Head of caudate nucleus (tissue), 42 donors: ENCODE measurements at regions not wholly inside any gene's neighbourhood (a gene's known extent, or its start where the extent isn't known, plus 50 kb on each side); places are given as distances from the start of the nearest gene placed in this dataset.

Experiments
- DNase-seq, 42 donors: peaks; one replicate each; pipeline versions ENCODE4 v3.0.0 to v3.0.0-alpha.2; 2020 to 2021; ENCODE audit warnings: mixed read lengths in 7 of 42
- intact Hi-C: fragments of 100-400 bp; cut with DNase I; formaldehyde crosslinking; loops from one replicate; pipeline ENCODE4 v1.15.0; 2022

DNA sequence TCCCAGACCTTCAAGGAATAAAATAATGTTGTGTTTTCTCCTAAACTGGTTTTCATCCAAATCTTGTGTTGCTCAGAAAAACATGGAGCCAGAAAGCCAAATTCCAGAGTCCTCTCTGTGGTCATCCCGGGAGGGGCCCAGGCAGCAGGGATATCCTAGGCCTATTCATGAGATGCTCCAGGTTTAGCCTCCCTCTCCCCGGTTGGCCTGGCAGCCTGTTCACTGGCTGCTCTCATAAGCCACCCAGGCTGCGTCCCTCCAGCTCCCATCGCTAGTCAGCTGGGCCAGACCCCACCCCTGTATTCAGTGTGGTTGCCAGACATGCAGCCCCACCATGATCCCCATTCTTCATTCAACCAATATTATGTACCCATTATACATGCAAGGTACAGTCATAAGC, 113.4 kb upstream of the F3 start:
- DNase-seq, result no peak
- intact Hi-C loops, result no loop called here

DNA sequence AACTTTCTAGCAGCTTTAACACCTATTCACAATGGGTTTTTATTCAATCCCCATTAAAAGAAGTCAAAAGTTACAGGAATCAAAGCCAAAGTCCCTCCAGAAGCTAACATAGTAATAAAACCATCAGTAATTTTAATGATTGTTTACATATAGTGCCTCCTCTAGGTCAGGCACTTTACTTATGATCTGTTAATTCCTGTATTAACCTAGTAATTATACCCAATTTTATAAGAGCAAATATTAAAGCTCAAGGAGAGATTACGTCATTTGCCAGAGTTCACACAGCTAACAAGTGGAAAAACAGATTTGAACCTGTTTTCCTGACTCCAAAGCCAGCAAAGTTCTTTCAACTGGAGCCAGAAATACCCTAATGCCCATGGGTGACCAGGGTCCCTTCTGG, 112.9 kb upstream of the F3 start:
- DNase-seq, result no peak
- intact Hi-C loops, result no loop called here

- intact Hi-C loops, result no loop called here
- no peak for DNase-seq
Measured at GRCh38 chr1:94654031-94654430, 112.5 kb upstream of the F3 start.

GRCh38 chr1:94653454-94653853, 111.9 kb upstream of the F3 start:
- no peak for DNase-seq
- intact Hi-C loops, result no loop called here

- no peak for DNase-seq
- intact Hi-C loops, result no loop called here
Measured at GRCh38 chr1:94651076-94651475, 109.5 kb upstream of the F3 start.

GRCh38 chr1:94650301-94650700, 108.7 kb upstream of the F3 start:
- intact Hi-C loops, result no loop called here

DNA sequence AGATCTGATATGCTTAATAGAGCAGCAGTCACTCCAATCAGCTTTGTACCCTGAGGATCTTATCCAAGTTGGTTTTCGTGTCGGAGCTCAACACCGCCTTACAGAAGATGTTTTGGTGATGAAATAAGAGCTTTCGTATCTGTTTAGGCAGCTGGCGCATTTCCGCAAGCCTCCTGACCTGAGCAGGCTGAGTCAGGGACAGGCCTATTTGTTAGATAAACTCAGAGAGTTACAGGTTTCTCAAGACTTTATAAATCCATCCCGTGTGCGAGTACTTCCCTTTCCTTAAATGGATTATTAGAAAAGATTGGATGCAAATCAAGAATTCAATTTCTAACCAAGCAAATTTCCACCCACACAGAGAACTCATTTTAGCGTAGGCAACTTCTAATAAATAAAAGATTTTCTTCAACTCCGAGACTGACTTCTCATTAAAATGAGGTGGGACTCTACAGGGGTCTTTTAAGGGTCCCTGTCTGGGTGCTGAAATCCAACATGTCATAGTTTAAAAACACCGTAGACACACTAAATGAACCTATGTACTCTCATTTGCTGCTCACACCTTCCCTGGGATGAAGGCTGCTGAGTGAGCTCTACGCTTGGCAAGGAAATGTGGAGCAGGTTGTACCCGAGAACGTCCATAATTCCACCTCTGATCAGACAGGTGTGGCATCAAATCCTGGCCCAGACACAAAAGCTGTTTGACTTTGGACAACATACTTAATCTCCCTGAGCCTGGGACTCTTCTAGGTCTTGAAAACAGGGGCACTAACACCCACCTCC, 106.9 kb upstream of the F3 start:
- DNase-seq, result no peak
- intact Hi-C loops, result no loop called here

More at GRCh38 chr1:94650301-94650700, 108.7 kb upstream of the F3 start:
- DNase-seq, result no peak

GRCh38 chr1:94646786-94647555, 105.4 kb upstream of the F3 start:
- intact Hi-C loops, result no loop called here

DNA sequence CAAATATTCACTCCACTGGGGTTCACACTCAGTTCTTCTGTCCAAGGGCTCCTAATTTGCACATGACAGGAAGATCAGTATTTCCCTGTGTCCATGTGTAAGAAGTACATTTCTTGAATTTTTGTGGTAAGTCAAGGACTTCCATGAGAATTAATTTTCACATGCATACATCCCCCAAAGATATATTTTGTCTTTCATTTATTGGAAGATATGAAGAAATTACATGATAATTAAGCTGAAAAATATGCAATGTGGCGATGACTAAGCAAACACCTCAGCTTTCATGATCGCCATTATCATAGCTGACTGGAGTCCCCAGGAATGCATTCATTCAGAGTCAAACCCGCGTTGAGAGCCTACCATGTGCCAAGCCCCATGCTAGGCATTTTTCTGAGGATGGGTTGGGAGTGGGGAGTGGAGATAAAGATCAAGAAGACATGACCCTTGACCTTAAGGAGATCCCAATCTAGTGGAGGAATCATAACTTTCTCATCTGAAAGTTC, 104.6 kb upstream of the F3 start:
- no peak for DNase-seq
- intact Hi-C loops, result no loop called here

More at GRCh38 chr1:94646786-94647555, 105.4 kb upstream of the F3 start:
- DNase-seq, result no peak

DNA sequence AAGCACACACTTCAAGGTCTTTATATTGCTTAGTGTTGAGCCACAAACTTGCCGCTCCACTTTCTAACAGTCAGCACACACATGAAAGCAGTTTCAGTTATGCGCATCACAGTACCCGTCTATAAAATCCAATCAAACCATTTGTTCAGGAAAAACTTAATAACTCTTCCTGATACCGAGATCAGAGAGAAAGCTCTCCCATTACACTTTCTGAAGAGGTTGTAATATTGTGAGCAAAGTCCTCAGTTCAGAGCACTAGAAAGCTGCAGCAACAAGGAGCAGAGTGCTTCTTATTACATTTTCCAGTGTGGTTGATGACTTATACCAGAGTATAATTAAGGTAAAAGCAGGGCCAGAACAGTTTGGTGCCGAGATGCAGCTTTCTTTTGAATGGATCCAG, 102.8 kb upstream of the F3 start:
- intact Hi-C loops, result no loop called here
- DNase-seq, result no peak

DNA sequence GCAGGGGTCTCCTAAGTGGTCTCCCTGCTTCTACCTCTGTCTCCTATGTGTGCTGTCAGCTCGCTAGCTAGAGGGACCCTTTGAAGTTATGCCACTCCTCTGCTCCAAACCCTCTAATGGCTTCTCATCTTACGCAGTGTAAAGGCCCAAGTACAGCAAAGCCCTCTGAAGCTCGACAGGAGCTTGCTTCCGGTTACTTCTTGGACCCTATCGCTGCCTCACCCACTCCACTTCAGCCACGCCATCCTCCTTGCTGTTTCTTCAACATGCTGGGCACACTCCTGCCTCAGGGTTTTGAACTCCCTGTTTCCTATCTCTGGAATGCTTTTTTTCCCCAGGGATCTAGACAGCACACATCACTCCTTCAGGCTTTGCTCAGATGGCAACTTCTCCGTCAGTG, 102.3 kb upstream of the F3 start:
- DNase-seq, result no peak
- intact Hi-C loops, result no loop called here

DNA sequence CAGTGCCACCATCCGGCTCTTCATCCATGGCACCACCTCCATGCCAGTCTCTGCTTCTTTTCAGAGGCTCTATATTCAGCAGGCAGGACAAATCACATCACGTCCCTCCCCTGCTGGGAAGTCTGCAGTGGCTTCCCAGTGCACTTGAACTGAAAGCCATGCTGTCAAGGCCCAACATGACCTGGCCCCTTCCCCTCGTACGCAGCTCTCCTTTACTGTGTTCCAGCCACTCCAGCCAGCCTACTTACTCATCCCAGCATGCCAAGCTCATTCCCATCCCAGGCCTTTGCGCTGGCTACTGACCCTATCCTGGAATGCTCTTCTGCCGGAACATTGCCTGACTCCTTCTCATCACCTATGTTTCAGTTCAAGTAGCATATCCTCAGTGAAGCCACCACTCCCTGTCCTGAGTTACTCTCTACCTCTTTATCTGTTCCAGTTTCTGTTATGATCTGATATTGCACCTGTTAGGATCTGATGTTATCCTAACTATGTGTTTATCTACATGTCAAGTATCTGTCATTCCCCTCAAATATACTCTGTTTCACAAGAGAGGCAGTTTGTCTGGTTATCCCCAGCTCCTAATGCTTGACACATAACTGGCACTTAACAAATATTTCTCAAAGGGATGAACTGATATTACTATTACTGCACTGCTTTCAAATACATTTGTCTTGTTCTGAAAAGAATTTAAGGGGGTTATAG, 101.2 kb upstream of the F3 start:
- no peak for DNase-seq
- intact Hi-C loops, result no loop called here

DNA sequence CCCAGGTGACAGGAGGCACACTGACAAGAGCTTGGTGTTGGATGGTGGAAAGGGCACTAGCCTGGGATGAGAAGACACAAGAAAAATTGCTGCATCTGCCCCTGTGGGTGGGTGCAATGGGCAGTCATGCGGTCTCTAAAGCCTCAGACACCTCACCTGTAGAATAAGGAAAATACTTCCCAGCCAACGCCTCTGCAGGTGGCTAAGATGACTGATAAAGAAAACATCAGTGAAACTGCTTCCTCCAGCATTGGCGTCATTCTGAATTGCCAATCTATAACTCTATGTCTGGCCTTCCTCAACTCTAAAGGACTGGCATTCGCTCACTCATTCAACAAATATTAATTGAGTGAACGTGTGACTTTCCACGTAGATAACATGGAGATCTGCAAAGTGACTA, 100.4 kb upstream of the F3 start:
- no peak for DNase-seq
- intact Hi-C loops, result no loop called here

- no peak for DNase-seq
- intact Hi-C loops, result no loop called here
Measured at GRCh38 chr1:94640125-94640524, 98.6 kb upstream of the F3 start.

GRCh38 chr1:94637121-94637520, 95.6 kb upstream of the F3 start:
- no peak for DNase-seq
- intact Hi-C loops, result no loop called here

DNA sequence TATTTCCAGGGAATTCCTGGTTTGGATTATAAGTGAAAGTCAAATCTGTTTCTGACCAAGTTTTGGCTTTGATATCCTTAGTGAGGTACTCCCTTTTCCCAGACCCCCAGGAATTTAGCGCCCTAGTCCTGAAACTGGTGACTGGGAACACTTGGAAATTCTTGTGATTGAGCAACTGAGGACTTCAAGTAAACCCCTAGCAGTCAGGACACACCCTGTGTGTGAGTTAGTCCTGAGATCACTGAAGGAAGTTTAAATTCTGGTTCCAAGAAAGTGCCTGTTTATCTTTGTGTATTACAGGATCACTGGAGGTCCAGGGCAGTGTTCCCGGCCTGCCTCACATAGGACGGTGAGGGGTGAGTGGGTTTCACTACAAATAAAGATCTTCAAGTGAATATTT, 95.1 kb upstream of the F3 start:
- DNase-seq, result no peak
- intact Hi-C loops, result no loop called here

GRCh38 chr1:94636100-94636499, 94.5 kb upstream of the F3 start:
- DNase-seq, result no peak
- intact Hi-C loops, result no loop called here

DNA sequence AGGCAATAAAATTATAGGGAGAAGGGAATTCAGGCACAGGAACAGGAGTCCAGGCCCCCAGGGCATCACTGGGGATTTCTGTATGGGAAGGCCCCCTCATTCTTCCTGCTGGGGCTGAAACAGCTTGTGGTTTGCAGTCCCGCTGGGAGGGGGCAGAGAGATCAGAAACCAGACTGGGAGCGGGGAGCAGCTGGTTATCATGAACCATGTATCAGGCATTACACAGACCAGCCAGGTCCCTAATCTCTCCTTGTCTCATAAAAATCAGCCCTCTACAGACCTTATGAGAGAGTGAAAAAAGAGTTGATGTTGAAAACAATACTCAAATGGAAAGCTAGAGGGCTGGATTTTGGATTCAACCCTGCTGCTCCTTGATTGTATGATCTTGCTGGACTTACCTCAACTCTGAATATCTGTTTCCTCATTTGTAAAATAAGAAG, 93.4 kb upstream of the F3 start:
- intact Hi-C loops, result no loop called here

GRCh38 chr1:94633051-94633450, 91.5 kb upstream of the F3 start:
- DNase-seq, result no peak
- intact Hi-C loops, result no loop called here

More for the DNA sequence above, 93.4 kb upstream of the F3 start:
- DNase-seq, result peak in 1 of 42 donors; percentile 21
